ENCODE measurements at regions not wholly inside any gene's neighbourhood (a gene's known extent, or its start where the extent isn't known, plus 50 kb on each side); places are given as distances from the start of the nearest gene placed in this dataset.

- no peak for DNase-seq (ENCODE audit: low spot score)
These were observed 91.2 kb upstream of the SPATA31C2 start for GRCh38 chr9:88229434-88229833.

GRCh38 chr9:88224938-88225337 lies 86.7 kb upstream of the SPATA31C2 start:
- no peak for DNase-seq (ENCODE audit: low spot score)

- DNase-seq (ENCODE audit: low spot score), result no peak
These were observed 82.8 kb upstream of the SPATA31C2 start for GRCh38 chr9:88221105-88221504.

DNA sequence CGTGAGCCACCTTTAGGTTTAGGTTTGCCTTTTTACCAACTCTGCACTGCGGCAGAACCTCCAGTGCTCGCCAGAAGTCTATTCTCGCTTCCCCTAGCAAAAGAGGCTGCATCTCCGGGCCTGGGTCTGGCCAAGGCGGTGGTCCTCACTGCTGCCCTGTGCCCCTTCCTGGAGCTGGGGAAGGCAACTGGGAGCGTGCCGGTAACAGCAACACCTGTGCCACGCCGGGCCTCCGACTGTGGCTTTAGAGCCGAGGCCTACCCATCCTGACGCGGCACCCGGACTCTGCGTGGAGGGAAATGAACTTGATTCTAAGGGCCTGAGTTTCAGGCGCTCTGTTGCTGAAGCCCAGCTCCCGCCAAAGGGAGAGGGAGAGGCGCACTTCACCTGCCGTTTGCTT lies 82.4 kb upstream of the SPATA31C2 start:
- no peak for DNase-seq (ENCODE audit: low spot score)

GRCh38 chr9:88219601-88220000 lies 81.3 kb upstream of the SPATA31C2 start:
- DNase-seq (ENCODE audit: low spot score), result no peak

DNA sequence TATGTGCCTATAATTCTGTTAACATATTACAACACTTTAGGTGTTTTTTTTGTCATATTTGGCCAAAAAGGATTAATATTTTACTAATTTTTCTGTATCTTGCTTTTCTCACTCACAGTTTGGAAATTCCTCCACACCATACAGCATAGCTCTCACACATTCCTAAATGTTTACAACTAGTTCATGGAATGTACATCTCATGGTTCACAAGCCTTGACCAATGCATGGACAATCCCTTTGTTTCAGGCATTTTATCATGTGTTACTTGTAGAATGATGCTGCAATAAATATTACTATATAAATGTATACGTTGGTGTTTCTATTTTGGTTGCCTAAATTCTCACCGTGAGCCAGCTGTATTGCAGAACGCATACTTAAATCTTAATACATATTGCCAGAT lies 80.5 kb upstream of the SPATA31C2 start:
- no peak for DNase-seq (ENCODE audit: low spot score)

GRCh38 chr9:88216126-88216995 lies 78.1 kb upstream of the SPATA31C2 start:
- DNase-seq (ENCODE audit: low spot score), result no peak

DNA sequence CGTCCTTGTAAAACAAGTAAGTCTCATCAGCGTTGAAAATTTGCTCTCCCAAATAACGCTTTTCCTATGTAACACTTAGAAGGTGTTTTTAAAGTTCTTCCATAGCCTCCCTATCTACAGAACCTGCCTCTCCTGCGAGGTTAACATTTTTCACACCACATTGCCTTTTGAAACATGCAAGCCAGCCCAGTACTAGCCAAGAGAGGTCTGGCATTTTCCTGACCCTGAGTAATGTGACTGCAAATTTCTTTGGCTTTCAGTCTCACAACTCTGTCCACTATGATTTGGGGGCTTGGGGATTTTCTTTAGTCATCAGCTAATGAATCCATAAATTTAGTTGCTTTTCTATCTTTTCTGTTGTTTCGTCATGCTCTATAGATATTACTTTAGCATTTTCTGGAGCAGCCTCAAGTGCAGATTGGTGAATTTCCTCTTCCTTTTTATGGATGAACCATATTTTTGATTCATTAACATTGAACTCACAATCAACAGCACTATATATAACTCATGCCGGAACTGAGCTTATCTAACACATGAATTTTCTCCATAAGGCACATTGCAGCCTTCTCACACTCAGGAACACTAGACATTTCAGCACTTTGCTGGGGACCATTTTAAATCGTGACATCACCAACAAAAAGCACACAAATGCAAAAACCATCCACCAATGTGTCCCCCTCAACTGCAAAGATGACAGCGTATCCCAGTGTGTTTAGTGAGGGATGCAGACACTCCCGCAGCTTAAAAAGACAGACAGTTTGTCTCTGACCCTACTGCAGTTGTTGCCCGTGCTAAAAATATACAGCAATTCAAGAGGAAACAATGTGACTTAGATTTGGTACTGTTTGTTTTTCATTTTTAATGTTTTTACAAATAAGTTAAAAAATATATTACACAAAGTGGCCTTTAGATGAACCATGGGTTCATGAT lies 77.2 kb upstream of the SPATA31C2 start:
- no peak for DNase-seq (ENCODE audit: low spot score)

- DNase-seq (ENCODE audit: low spot score), result no peak
These were observed 64.0 kb upstream of the SPATA31C2 start for GRCh38 chr9:88202321-88202720.

DNA sequence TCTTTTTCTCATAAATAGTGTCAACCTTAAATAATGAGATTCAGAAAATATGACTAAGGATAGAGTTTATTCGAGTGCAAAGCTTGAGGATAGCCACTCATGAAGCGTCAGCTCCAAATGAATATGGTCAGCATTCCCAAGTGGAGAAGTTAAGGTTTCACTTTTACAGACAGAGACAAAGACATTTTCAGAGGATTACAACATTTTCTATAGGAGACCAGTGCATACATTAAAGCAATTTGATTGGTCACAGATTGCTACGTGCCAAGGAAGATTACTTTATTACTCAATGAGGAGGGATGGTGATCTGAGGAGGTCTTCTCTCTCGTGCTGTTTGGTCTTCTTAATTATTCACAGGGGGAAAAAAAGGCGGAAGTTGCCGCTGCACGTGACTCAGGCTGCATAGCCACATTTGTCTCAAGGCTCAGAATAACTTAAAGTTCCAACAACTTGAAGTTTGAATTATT lies 60.1 kb upstream of the SPATA31C2 start:
- DNase-seq (ENCODE audit: low spot score), result no peak

DNA sequence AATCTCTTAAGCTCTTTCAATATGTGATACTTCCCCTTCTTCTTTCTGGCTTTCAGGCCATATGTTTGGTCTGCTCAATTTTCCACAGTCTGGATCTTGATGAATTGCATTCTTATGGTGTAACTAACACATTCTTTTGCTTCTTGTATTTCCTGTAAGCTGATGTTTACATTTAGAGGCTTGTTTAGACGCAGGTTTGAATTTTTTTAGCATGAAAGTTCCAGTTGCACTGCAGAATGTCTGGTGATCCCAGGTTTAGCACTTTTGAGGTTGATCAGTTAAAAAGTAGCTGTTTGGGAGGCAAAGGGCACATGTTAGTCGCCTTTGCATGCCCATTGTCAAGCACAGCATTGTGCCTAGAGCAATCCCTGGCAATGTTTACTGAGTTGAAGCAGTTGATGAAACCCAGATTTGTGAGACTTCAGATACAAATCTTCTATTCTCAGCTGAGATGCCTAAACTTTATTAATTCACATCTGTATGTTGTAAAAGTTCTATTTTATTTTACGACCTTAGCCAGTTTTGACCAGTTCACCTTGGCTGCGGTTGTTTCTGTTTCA lies 59.6 kb upstream of the SPATA31C2 start:
- no peak for DNase-seq (ENCODE audit: low spot score)

DNA sequence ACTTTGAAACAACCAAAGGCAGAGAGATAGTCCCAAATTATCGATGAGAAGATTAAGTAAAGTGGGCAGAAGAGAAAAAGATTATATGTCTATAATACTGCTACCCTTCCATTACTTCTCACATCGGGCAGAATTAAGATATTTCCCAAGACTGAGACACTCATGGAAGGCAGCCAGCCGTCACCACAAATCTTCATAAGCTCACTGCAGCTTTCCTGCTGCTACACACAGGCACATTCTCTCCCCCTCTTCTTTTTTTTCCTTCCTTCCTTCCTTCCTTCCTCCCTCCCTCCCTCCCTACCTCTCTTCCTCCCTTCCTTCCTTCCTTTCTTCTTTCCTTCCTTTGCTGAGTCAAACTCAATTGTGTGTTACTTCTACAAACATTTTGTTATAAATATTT lies 58.7 kb upstream of the SPATA31C2 start:
- DNase-seq (ENCODE audit: low spot score), result no peak

- DNase-seq (ENCODE audit: low spot score), result no peak
These were observed 58.0 kb upstream of the SPATA31C2 start for GRCh38 chr9:88196142-88196790.

DNA sequence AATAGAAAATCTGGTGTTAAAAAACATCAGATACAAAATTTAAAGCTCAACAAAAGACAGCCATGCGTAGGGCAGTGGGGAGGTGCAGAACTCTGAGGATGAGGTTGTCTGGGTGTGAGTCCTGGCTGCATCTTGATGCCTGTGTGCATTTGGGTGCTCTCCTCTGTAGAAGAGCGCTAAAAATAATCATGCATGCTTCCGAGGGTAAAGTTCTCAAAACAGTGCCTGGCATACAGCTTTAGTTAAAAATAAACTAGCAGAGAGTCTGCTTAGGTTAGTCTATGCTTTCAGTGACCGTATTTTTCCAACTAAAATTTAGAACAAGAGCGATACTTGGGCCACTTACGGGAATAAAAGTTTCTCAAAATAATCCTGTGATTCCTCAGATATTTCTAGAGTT lies 55.5 kb upstream of the SPATA31C2 start:
- DNase-seq (ENCODE audit: low spot score), result no peak

- DNase-seq (ENCODE audit: low spot score), result no peak
These were observed 53.2 kb upstream of the SPATA31C2 start for GRCh38 chr9:88191456-88191855.

DNA sequence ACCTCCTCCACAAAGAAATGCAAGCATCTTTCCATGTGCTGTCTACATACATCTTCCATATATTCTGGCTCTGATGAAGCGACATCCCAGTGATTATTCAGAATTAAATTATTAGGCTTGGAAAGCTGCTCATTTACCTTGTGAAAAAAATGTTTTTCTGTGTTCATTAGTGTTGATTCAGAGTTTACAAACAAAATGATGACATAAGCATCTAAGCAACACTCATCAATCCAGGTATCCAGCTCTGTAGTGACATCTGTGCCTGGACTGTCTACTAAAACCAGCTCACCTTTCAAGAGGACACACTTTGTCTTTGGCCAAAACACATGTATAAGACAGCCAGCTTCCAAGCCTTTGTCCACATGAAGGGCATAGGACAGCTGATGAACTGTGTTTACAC lies 51.1 kb upstream of the SPATA31C2 start:
- no peak for DNase-seq (ENCODE audit: low spot score)
